ENCODE measurements at regions not wholly inside any gene's neighbourhood (a gene's known extent, or its start where the extent isn't known, plus 50 kb on each side); places are given as distances from the start of the nearest gene placed in this dataset.

DNA sequence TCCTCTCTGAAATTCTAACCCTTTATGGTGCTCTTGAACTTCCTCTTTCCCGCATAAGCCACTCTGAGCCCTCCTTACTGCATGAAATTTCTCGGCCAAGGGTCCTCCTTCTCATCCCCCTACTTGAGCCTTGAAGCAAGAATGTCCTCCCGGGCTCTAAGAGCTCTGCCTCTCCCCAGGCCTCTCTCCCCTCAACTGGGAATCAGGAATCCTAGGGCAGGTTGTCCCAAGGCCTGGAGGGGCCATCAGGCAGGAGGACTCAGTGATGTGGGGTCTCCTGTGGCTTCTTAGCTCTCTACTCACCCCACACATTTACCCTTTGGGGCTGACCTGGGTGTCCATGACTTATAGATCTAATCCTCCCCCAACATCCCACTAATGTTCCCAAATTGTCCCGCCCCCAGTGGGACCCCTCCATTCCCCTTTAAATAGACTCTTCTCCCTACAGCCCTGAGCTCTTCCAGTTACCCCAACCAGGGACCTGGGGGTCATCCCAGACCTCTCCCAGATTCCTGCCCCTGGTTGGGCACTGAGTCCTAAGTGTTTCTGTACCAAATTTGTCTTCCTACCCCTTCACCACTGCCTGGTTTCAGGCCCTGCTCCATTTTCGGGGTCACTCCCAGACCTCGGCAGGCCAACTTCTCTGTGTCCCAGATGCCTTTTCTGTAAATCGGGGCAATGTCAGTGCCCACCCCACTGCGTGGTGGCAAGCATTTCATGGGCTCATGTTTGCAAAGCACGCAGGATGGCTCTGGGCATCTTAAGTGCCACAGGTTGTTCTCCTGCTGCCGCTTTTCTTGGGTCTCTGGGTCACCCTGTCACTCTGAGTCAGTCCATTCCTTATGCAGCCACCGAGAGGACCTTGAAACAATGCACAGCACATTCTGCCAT, 171.2 kb downstream of the ASB1 start:
- WGBS, 2 donors (ENCODE audit: low coverage in 1 of 2) = 34 to 74% methylated on average over 3 to 11 of the region's 11 CpGs
- in situ Hi-C loops (cut with MboI; ENCODE audit: low pct_ligation_motif_present in 1 of 4, low pct_unique_long_range_greater_than_20kb in 1 of 4, low sequenced_read_pairs in 3 of 4) = no loop called here
- peak overlapping the region; percentile 26 to 85 (median 69) for H3K27ac ChIP-seq

DNA sequence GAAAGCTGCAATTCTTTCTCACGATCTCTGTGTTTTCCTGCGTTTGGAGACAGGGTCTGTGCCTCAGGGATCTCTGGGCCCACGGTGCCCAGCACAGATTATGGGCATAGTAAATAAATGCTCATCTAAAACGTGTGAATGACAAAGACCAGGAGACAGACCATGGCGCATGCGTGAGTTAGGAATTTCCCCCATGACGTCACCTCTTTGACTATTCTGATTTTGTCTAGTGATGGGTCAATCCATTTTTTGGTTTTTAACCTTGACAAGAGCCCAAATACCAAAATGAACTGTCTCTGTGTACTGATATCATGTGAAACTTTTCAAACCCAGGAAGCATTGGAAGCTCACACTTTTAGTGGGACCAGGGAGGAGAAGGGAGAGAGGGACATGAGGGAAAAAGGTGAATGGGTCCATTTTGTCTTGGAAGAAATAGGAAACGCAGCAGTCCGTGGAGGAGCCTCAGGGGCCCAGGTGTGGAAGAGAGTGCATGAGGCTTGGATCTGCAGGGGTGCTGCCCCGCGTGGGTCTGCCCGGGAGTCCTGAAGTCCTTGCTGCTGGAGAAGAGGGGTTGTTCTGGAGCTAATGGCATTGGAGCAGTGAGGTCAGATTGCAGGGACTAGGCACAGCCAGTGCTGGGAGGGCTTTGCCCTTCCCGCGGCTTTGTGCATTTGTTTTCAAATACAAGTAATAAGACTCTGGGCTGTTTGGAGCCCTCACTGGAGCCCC, 172.2 kb downstream of the ASB1 start:
- WGBS, 2 donors (ENCODE audit: low coverage in 1 of 2) = 30 to 75% methylated on average over 2 to 14 of the region's 14 CpGs
- Histone ChIP-seq H3K27ac (no peak overlapping the region), H3K4me3 (no peak overlapping the region), H3K4me1 (peaks cover 5 to 21% (median 9%) of the 10 kb centered on the region in 4 donors), H3K36me3 (no peaks in the 10 kb centered on the region), H3K9me3 (no peaks in the 10 kb centered on the region), H3K27me3 (no peaks in the 10 kb centered on the region)
- DNase-seq = no peak
- TF ChIP-seq POLR2AphosphoS5 (IDR thresholded peaks at IDR 0.05) = no peak
- TF ChIP-seq POLR2A (IDR thresholded peaks at IDR 0.05) = no peak
- TF ChIP-seq, protein P1, sequence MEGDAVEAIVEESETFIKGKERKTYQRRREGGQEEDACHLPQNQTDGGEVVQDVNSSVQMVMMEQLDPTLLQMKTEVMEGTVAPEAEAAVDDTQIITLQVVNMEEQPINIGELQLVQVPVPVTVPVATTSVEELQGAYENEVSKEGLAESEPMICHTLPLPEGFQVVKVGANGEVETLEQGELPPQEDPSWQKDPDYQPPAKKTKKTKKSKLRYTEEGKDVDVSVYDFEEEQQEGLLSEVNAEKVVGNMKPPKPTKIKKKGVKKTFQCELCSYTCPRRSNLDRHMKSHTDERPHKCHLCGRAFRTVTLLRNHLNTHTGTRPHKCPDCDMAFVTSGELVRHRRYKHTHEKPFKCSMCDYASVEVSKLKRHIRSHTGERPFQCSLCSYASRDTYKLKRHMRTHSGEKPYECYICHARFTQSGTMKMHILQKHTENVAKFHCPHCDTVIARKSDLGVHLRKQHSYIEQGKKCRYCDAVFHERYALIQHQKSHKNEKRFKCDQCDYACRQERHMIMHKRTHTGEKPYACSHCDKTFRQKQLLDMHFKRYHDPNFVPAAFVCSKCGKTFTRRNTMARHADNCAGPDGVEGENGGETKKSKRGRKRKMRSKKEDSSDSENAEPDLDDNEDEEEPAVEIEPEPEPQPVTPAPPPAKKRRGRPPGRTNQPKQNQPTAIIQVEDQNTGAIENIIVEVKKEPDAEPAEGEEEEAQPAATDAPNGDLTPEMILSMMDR (IDR thresholded peaks at IDR 0.05) = no peak
- TF ChIP-seq EP300 (IDR thresholded peaks at IDR 0.05; ENCODE audit: low read depth) = no peak
- in situ Hi-C loops (cut with MboI; ENCODE audit: low pct_ligation_motif_present in 1 of 4, low pct_unique_long_range_greater_than_20kb in 1 of 4, low sequenced_read_pairs in 3 of 4) = no loop called here
- intact Hi-C loops (cut with DNase I; ENCODE audit: low total_unique reads) = no loop called here

More for the DNA sequence above, 171.2 kb downstream of the ASB1 start:
- Histone ChIP-seq H3K4me1 (peaks cover 5 to 21% (median 9%) of the 10 kb centered on the region in 4 donors), H3K36me3 (no peaks in the 10 kb centered on the region), H3K27me3 (no peaks in the 10 kb centered on the region), H3K9me3 (no peaks in the 10 kb centered on the region), H3K4me3 (no peak overlapping the region)
- TF ChIP-seq POLR2A (IDR thresholded peaks at IDR 0.05) = no peak
- TF ChIP-seq, protein P1 (IDR thresholded peaks at IDR 0.05) = no peak
- no peak for TF ChIP-seq EP300 (IDR thresholded peaks at IDR 0.05; ENCODE audit: low read depth)
- TF ChIP-seq POLR2AphosphoS5 (IDR thresholded peaks at IDR 0.05) = no peak
- intact Hi-C loops (cut with DNase I; ENCODE audit: low total_unique reads) = no loop called here
- DNase-seq = no peak

DNA sequence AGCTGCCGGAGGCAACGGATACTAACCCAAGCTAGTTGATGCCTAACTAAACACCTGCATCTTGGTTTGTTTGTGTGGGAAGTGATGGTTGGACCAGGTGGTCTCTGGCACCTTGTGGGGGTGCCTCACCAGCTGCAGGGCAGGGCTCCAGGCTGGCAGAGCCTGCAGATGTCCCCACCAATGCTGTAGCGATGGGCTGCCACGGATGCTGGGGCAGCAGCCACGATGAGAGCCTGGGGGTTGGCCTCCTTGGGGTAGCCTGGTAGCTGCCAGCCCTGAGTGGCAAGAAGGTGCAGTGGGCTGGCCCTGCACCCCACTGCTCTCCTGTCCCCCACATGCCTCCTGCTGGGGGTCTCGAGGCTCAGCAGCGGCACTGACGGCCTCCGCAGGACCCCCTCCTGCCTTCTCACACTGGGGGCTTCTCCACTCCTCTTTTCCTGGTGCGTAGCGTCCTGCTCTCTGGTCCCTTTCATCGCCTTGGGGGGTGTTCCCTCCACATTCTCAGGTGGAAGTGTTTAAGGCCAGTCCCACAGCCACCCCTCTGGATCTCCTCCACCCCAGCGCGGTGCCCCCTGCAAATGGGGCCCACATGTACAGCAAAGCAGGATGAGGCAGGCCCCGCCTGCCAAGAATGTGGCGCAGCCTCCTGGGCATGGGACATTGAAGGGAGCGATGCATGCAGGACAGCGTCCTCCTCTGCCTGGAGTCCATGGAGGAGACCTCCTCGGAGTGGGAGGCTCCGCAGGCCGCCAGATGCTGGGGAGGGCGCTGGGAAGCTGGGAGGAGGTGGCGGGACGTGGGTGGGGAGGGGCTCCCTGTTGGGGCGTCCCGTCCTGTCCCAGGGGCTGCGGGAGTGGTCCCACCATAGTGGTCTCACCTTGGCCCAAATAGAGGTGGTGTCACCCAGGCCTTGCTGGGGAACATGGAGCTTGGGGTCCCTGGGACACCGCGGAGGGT, 173.1 kb downstream of the ASB1 start:
- no peaks in the 10 kb centered on the region for H3K9me3 ChIP-seq
- H3K4me1 ChIP-seq = peaks cover 5 to 21% (median 9%) of the 10 kb centered on the region in 4 donors
- peaks cover 3% of the 10 kb centered on the region for H3K27me3 ChIP-seq
- DNase-seq = no peak
- WGBS, 2 donors (ENCODE audit: low coverage in 1 of 2) = 88 to 95% methylated on average over 4 to 29 of the region's 29 CpGs
- H3K4me3 ChIP-seq = no peak overlapping the region
- no peak overlapping the region for H3K27ac ChIP-seq
- H3K36me3 ChIP-seq = no peaks in the 10 kb centered on the region
- no peak for TF ChIP-seq EP300 (IDR thresholded peaks at IDR 0.05; ENCODE audit: low read depth)
- no peak for TF ChIP-seq POLR2A (IDR thresholded peaks at IDR 0.05)
- no peak for TF ChIP-seq POLR2AphosphoS5 (IDR thresholded peaks at IDR 0.05)
- TF ChIP-seq, protein P1 (IDR thresholded peaks at IDR 0.05) = no peak
- in situ Hi-C loops (cut with MboI; ENCODE audit: low pct_ligation_motif_present in 1 of 4, low pct_unique_long_range_greater_than_20kb in 1 of 4, low sequenced_read_pairs in 3 of 4) (no loop called here), intact Hi-C loops (cut with DNase I; ENCODE audit: low total_unique reads) (no loop called here)

All from transverse colon (tissue), 4 donors.